Left ventricle myocardium inferior (tissue), 1 donor: ENCODE measurements at regions not wholly inside any gene's neighbourhood (a gene's known extent, or its start where the extent isn't known, plus 50 kb on each side); places are given as distances from the start of the nearest gene placed in this dataset.

Experiments
- DNase-seq: peaks from one replicate; pipeline ENCODE4 v3.0.0-alpha.2; 2020
- H3K27ac ChIP-seq: fragments of 200-600 bp; replicated peaks from 2 replicates; pipeline ENCODE4 v1.8.0; 2021
- H3K27me3 ChIP-seq: fragments of 200-600 bp; 2 replicates; pipeline ENCODE4 v1.8.0; 2021; ENCODE audit warnings: low read depth
- H3K36me3 ChIP-seq: fragments of 200-600 bp; 2 replicates; pipeline ENCODE4 v1.8.0; 2021
- H3K4me1 ChIP-seq: fragments of 200-600 bp; 2 replicates; pipeline ENCODE4 v1.8.0; 2021
- H3K4me3 ChIP-seq: fragments of 200-600 bp; 2 replicates; pipeline ENCODE4 v1.8.0; 2021; ENCODE audit warnings: mild to moderate bottlenecking, moderate library complexity
- H3K9me3 ChIP-seq: fragments of 200-600 bp; replicated peaks from 2 replicates; pipeline ENCODE4 v1.8.0; 2021
- CTCF ChIP-seq: fragments of 200-600 bp; IDR thresholded peaks from 2 replicates; pipeline ENCODE4 v1.8.0; 2021; ENCODE audit warnings: antibody characterized with exemption, mild to moderate bottlenecking, borderline replicate concordance
- intact Hi-C: fragments of 100-400 bp; cut with micrococcal nuclease; formaldehyde crosslinking; loops from one replicate; pipeline ENCODE4 v1.11.0; 2022
- donor health status: DM: no; HTN: yes; CAD: no; lungs with severe emphysema.

DNA sequence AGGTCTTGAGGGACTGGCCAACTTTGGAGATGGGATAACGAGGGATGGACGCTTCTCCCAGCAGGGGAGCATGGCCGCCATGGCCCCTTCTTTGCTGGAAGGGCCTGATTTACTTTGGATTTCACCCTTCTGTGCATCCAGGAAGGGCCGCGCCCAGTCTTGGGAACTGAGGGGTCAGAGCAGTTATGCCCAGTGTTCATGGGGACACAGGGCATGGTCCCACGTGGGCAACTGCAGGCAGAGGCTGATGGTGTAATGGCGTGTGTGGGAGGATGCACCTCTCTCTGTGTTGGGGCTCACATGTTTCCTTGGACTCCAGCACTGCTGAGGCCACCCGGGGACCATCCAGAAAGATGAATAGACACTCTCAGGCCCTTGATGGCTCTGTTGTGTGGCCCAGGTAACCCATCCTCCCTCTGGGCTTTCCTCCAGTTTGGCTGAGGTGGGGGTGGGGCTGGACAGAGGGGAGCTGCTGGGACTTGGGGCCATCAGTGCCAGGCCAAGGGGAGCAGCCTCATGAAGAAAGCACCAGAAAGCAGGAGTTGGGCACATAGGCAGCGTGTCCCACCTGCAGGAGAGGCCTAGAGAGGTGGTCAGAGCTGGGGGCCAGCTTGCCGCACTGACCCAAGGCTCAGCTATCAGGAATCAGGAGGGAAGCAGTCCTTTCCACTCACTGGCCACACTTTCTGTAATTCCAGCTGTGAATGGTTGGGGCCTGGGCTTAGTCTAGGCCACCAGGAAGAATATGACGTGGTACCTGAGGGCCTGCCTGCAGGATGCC, 1033.9 kb downstream of the TBC1D22A start:
- intact Hi-C loops: no loop called here
- Histone ChIP-seq H3K9me3 (peaks cover 23% of the 10 kb centered on the region), H3K27ac (no peak overlapping the region), H3K27me3 (peaks cover 27% of the 10 kb centered on the region), H3K36me3 (no peaks in the 10 kb centered on the region), H3K4me3 (no peak overlapping the region), H3K4me1 (no peaks in the 10 kb centered on the region)
- TF ChIP-seq CTCF: no peak
- no peak for DNase-seq

GRCh38 chr22:47795477-47796127, 1033.2 kb downstream of the TBC1D22A start:
- Histone ChIP-seq H3K4me3 (no peak overlapping the region), H3K9me3 (peaks cover 23% of the 10 kb centered on the region), H3K27ac (no peak overlapping the region), H3K27me3 (peaks cover 26% of the 10 kb centered on the region), H3K36me3 (no peaks in the 10 kb centered on the region), H3K4me1 (no peaks in the 10 kb centered on the region)
- TF ChIP-seq CTCF: no peak
- intact Hi-C loops: no loop called here
- no peak for DNase-seq

GRCh38 chr22:47794851-47795250, 1032.4 kb downstream of the TBC1D22A start:
- intact Hi-C loops: no loop called here
- Histone ChIP-seq H3K4me3 (no peak overlapping the region), H3K4me1 (no peaks in the 10 kb centered on the region)

DNA sequence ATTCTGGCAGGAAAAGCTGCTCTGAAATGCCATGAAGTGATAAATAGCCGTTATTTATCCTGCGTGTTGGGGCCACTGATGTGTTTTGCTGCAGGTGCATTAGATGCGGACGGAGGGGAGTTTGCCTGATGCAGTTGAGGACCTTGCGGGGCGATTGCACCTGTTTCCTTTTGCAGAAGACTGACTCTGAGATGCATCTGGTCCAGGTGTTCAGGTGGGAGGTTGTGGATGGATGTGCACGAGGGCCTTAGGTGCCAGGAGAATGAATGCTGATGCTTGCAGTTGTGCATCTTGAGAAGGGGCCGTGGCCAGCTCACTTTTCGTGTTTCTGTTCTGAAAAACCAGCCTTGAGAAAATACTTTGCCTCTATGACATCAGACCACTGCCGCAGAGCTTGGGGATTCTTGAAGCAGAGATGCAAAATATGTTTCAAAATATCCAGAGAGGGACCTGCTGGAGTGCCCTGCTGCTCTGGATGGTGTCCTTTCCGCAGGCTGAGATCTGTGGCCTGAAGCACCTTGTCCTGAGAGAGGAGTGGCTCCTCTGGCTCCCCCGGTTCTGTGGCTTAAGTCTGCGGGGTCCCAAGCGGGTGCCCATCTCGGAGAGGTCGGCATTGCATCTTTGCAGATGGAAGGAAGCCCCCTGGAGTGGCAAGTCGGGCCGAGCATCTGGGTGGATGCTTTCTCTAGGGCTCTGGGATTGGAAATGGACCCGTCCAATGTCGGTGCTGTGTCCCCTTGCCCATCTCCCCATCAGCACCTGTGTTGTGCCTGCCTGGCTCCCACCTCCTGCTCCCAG, 1031.1 kb downstream of the TBC1D22A start:
- Histone ChIP-seq H3K36me3 (no peaks in the 10 kb centered on the region), H3K27me3 (peaks cover 33% of the 10 kb centered on the region), H3K27ac (no peak overlapping the region), H3K4me3 (no peak overlapping the region), H3K9me3 (peaks cover 6% of the 10 kb centered on the region), H3K4me1 (no peaks in the 10 kb centered on the region)
- intact Hi-C loops: no loop called here
- no peak for TF ChIP-seq CTCF
- DNase-seq: no peak

More at GRCh38 chr22:47794851-47795250, 1032.4 kb downstream of the TBC1D22A start:
- H3K27me3 ChIP-seq: peaks cover 26% of the 10 kb centered on the region
- no peaks in the 10 kb centered on the region for H3K36me3 ChIP-seq
- peaks cover 19% of the 10 kb centered on the region for H3K9me3 ChIP-seq
- TF ChIP-seq CTCF: no peak
- no peak overlapping the region for H3K27ac ChIP-seq
- no peak for DNase-seq

GRCh38 chr22:47789171-47789570, 1026.7 kb downstream of the TBC1D22A start:
- peaks cover 11% of the 10 kb centered on the region for H3K9me3 ChIP-seq
- H3K36me3 ChIP-seq: no peaks in the 10 kb centered on the region
- peaks cover 48% of the 10 kb centered on the region for H3K27me3 ChIP-seq
- H3K4me3 ChIP-seq: no peak overlapping the region
- intact Hi-C loops: no loop called here
- no peak overlapping the region for H3K27ac ChIP-seq
- no peaks in the 10 kb centered on the region for H3K4me1 ChIP-seq
- TF ChIP-seq CTCF: no peak
- no peak for DNase-seq
